PC-9 (cell line): ENCODE measurements at regions not wholly inside any gene's neighbourhood (a gene's known extent, or its start where the extent isn't known, plus 50 kb on each side); places are given as distances from the start of the nearest gene placed in this dataset.
A peak's percentile ranks its signal among the peaks of the same experiment; 100 is the strongest.

Experiments used
- BruUV-seq: library from RNA; stranded (reverse); fragments of 400-500 nt; replicated peaks from 2 replicates; lab custom pipeline; 2021; lab: Mats Ljungman, UMichigan
- CTCF ChIA-PET: fragments of 300-600 bp; sonication (Branson Sonifier 250); formaldehyde crosslinking; loops from one replicate; lab custom pipeline; 2022; ENCODE audit warnings: antibody characterized with exemption; lab: Charles Lee
- POLR2A ChIA-PET: fragments of 300-600 bp; sonication (Branson Sonifier 250); formaldehyde crosslinking; loops from one replicate; lab custom pipeline; 2022; ENCODE audit warnings: antibody characterized with exemption; ENCODE audit not compliant: unreplicated experiment; lab: Charles Lee
- DNase-seq, 2 experiments: peaks; one replicate each; pipeline versions ENCODE4 v3.0.0 to v3.0.0-alpha.2; 2015 to 2022; ENCODE audit warnings: mixed read lengths in 1 of 2
- H2AFZ ChIP-seq: fragments of 200-600 bp; sonication (generic); 2 replicates; pipeline ENCODE4 v1.8.1; 2017; ENCODE audit warnings: antibody characterized with exemption
- H3F3A ChIP-seq: fragments of 200-600 bp; sonication (generic); 2 replicates; pipeline ENCODE4 v1.8.1; 2017; ENCODE audit warnings: antibody characterized with exemption, mild to moderate bottlenecking, low read depth; ENCODE audit not compliant: insufficient read depth
- H3K27ac ChIP-seq: fragments of 200-600 bp; sonication (generic); 2 replicates; pipeline ENCODE4 v1.6.1; 2016; ENCODE audit warnings: mixed run types
- H3K27me3 ChIP-seq: fragments of 200-600 bp; sonication (generic); 2 replicates; pipeline ENCODE4 v1.6.1; 2016; ENCODE audit warnings: low read depth, mixed run types; ENCODE audit not compliant: insufficient read depth
- H3K36me3 ChIP-seq: fragments of 200-600 bp; sonication (generic); 2 replicates; pipeline ENCODE4 v1.6.1; 2016; ENCODE audit warnings: low read depth, mixed run types
- H3K4me1 ChIP-seq: fragments of 200-600 bp; sonication (generic); replicated peaks from 2 replicates; pipeline ENCODE4 v1.6.1; 2016; ENCODE audit warnings: mixed run types; ENCODE audit not compliant: insufficient read depth
- H3K4me2 ChIP-seq: fragments of 200-600 bp; sonication (generic); 2 replicates; pipeline ENCODE4 v1.6.1; 2017; ENCODE audit warnings: mixed run types
- H3K4me3 ChIP-seq: fragments of 200-600 bp; sonication (generic); 2 replicates; pipeline ENCODE4 v1.6.1; 2016; ENCODE audit warnings: mixed run types
- H3K79me2 ChIP-seq: fragments of 200-600 bp; sonication (generic); 2 replicates; pipeline ENCODE4 v1.6.1; 2017; ENCODE audit warnings: low read depth, mixed run types
- H3K9me2 ChIP-seq: fragments of 200-600 bp; sonication (generic); 2 replicates; pipeline ENCODE4 v1.8.1; 2017; ENCODE audit warnings: mild to moderate bottlenecking; ENCODE audit not compliant: insufficient read depth
- H3K9me3 ChIP-seq: fragments of 200-600 bp; sonication (generic); 2 replicates; pipeline ENCODE4 v1.8.1; 2016; ENCODE audit warnings: low read depth; ENCODE audit not compliant: insufficient read depth
- H4K20me1 ChIP-seq: fragments of 200-600 bp; sonication (generic); 2 replicates; pipeline ENCODE4 v1.8.1; 2017; ENCODE audit not compliant: insufficient read depth
- EZH2 ChIP-seq: fragments of 200-600 bp; sonication (generic); IDR thresholded peaks from 2 replicates; pipeline ENCODE4 v1.8.0; 2017; ENCODE audit warnings: antibody characterized with exemption, low read depth
- intact Hi-C: fragments of 100-400 bp; cut with micrococcal nuclease; formaldehyde crosslinking; loops from one replicate; pipeline ENCODE4 v1.10.0; 2022; ENCODE audit not compliant: unreplicated experiment
- TF ChIP-seq, protein P1 (sequence below): fragments of 200-600 bp; sonication (generic); conservative IDR thresholded peaks from 2 replicates; pipeline ENCODE4 v1.6.1; 2017; ENCODE audit warnings: mixed run types, antibody characterized with exemption, mild to moderate bottlenecking, moderate library complexity

DNA sequence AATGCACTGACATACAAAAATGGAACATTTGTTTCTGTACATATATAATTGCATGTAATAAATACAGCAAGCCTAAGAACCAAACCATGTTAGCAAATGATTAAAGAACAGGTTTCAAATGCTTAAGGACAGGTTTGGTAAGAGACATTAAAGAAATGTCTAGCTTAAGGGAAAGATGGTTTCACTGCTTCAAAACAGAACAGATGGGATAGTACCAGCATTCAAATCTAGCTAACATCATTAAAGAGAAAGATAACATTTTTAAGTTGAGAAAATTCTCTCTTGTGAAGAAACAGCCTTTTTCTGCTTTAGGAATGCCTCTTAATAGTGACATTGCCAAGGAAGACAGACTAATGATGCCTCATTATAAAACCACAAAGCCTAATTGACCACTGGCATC lies 52.5 kb upstream of the DOCK9 start:
- TF ChIP-seq, protein P1, sequence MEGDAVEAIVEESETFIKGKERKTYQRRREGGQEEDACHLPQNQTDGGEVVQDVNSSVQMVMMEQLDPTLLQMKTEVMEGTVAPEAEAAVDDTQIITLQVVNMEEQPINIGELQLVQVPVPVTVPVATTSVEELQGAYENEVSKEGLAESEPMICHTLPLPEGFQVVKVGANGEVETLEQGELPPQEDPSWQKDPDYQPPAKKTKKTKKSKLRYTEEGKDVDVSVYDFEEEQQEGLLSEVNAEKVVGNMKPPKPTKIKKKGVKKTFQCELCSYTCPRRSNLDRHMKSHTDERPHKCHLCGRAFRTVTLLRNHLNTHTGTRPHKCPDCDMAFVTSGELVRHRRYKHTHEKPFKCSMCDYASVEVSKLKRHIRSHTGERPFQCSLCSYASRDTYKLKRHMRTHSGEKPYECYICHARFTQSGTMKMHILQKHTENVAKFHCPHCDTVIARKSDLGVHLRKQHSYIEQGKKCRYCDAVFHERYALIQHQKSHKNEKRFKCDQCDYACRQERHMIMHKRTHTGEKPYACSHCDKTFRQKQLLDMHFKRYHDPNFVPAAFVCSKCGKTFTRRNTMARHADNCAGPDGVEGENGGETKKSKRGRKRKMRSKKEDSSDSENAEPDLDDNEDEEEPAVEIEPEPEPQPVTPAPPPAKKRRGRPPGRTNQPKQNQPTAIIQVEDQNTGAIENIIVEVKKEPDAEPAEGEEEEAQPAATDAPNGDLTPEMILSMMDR: no peak
- TF ChIP-seq EZH2: no peak
- H3K36me3 ChIP-seq: peaks cover 4% of the 10 kb centered on the region; the same call in 1 of the 2 replicates
- H3K4me2 ChIP-seq: no peak overlapping the region
- no peak for DNase-seq
- CTCF ChIA-PET: no interaction called here
- intact Hi-C loops: loop anchor here (5.0 to 10.0 kb wide), 2 partner anchors 138 to 356 kb away; no protein-coding TSS in a partner anchor
- POLR2A ChIA-PET: no interaction called here
- H3K9me3 ChIP-seq: 0 out of 2 replicates have a peak, but pooled peaks cover 3% of the 10 kb centered on the region
- peaks cover 66% of the 10 kb centered on the region for H3K79me2 ChIP-seq
- peaks cover 40% of the 10 kb centered on the region for H3K4me1 ChIP-seq
- no TSS peak for BruUV-seq
- H4K20me1 ChIP-seq: 0 out of 2 replicates have a peak, but pooled peaks cover 4% of the 10 kb centered on the region
- H3K4me3 ChIP-seq: no peak overlapping the region
- H3K27me3 ChIP-seq: no peaks in the 10 kb centered on the region
- H3K27ac ChIP-seq: no peak overlapping the region
- H2AFZ ChIP-seq: no peak overlapping the region
- no peaks in the 10 kb centered on the region for H3K9me2 ChIP-seq
- H3F3A ChIP-seq: peaks cover 45% of the 10 kb centered on the region

GRCh38 chr13:99031832-99032231 lies 54.0 kb upstream of the DOCK9 start:
- intact Hi-C loops: loop anchor here (5.0 to 10.0 kb wide), 2 partner anchors 140 to 357 kb away; no protein-coding TSS in a partner anchor
- Histone ChIP-seq H3K79me2 (peaks cover 71% of the 10 kb centered on the region), H3F3A (peaks cover 34% of the 10 kb centered on the region), H2AFZ (no peak overlapping the region), H3K4me2 (peak overlapping the region; percentile 57), H3K4me1 (peaks cover 26% of the 10 kb centered on the region), H3K27me3 (no peaks in the 10 kb centered on the region), H3K9me2 (no peaks in the 10 kb centered on the region), H4K20me1 (0 out of 2 replicates have a peak, but pooled peaks cover 4% of the 10 kb centered on the region), H3K9me3 (0 out of 2 replicates have a peak, but pooled peaks cover 10% of the 10 kb centered on the region), H3K27ac (peak overlapping the region; percentile 78), H3K36me3 (peaks cover 8% of the 10 kb centered on the region; the same call in 1 of the 2 replicates), H3K4me3 (no peak overlapping the region)
- BruUV-seq: no TSS peak
- peak in 1 of 2 experiments; percentile 90 for DNase-seq
- ChIA-PET POLR2A (interaction anchor here (0.8 kb wide), 1 partner anchor 37 kb away, joined by 15 read pairs; no protein-coding TSS in a partner anchor), CTCF (interaction anchor here (0.6 kb wide), 1 partner anchor 43 kb away, joined by 3 read pairs; no protein-coding TSS in a partner anchor)
- TF ChIP-seq, protein P1: no peak
- no peak for TF ChIP-seq EZH2

DNA sequence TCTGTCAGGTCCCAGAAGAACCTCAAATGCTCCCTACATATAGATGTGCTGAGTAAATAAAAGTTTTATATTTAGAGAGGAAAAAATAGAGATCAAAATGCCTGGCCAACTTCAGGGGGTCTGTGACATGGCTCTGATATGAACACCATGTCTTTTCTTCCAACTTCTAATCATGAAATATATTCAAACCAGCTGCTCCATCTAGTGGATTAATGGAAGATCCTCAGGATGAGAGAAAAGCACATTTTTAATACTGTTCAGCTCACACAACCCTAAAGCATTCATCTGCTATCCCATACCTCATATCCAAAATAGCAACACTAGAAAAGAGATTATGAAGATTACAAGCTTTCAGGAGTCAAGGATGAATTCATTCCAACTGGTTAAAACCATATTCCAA lies 56.0 kb upstream of the DOCK9 start:
- TF ChIP-seq EZH2: no peak
- TF ChIP-seq, protein P1: peak; percentile 74
- Histone ChIP-seq H3K27me3 (no peaks in the 10 kb centered on the region), H2AFZ (no peak overlapping the region), H3K9me3 (0 out of 2 replicates have a peak, but pooled peaks cover 7% of the 10 kb centered on the region), H3K4me3 (no peak overlapping the region), H3K27ac (no peak overlapping the region), H3K79me2 (peaks cover 72% of the 10 kb centered on the region), H3K9me2 (no peaks in the 10 kb centered on the region), H3K4me2 (no peak overlapping the region), H3K36me3 (peaks cover 8% of the 10 kb centered on the region; the same call in 1 of the 2 replicates), H4K20me1 (0 out of 2 replicates have a peak, but pooled peaks cover 4% of the 10 kb centered on the region), H3K4me1 (peaks cover 26% of the 10 kb centered on the region), H3F3A (peaks cover 29% of the 10 kb centered on the region)
- no peak for DNase-seq
- intact Hi-C loops: loop anchor here (1.0 to 10.0 kb wide), 3 partner anchors 142 to 359 kb away; no protein-coding TSS in a partner anchor
- ChIA-PET CTCF (no interaction called here), POLR2A (interaction anchor here (0.7 kb wide), 2 partner anchors 61 to 525 kb away, joined by 3 to 4 read pairs; no protein-coding TSS in a partner anchor)
- no TSS peak for BruUV-seq
